PC-9 (cell line): ENCODE measurements at regions not wholly inside any gene's neighbourhood (a gene's known extent, or its start where the extent isn't known, plus 50 kb on each side); places are given as distances from the start of the nearest gene placed in this dataset.

Experiments
- BruUV-seq: library from RNA; stranded (reverse); fragments of 400-500 nt; replicated peaks from 2 replicates; lab custom pipeline; 2021; lab: Mats Ljungman, UMichigan
- CTCF ChIA-PET: fragments of 300-600 bp; sonication (Branson Sonifier 250); formaldehyde crosslinking; loops from one replicate; lab custom pipeline; 2022; ENCODE audit warnings: antibody characterized with exemption; lab: Charles Lee
- POLR2A ChIA-PET: fragments of 300-600 bp; sonication (Branson Sonifier 250); formaldehyde crosslinking; loops from one replicate; lab custom pipeline; 2022; ENCODE audit warnings: antibody characterized with exemption; ENCODE audit not compliant: unreplicated experiment; lab: Charles Lee
- DNase-seq, 2 experiments: peaks; one replicate each; pipeline versions ENCODE4 v3.0.0 to v3.0.0-alpha.2; 2015 to 2022; ENCODE audit warnings: mixed read lengths in 1 of 2
- H2AFZ ChIP-seq: fragments of 200-600 bp; sonication (generic); 2 replicates; pipeline ENCODE4 v1.8.1; 2017; ENCODE audit warnings: antibody characterized with exemption
- H3F3A ChIP-seq: fragments of 200-600 bp; sonication (generic); 2 replicates; pipeline ENCODE4 v1.8.1; 2017; ENCODE audit warnings: antibody characterized with exemption, mild to moderate bottlenecking, low read depth; ENCODE audit not compliant: insufficient read depth
- H3K27ac ChIP-seq: fragments of 200-600 bp; sonication (generic); 2 replicates; pipeline ENCODE4 v1.6.1; 2016; ENCODE audit warnings: mixed run types
- H3K27me3 ChIP-seq: fragments of 200-600 bp; sonication (generic); 2 replicates; pipeline ENCODE4 v1.6.1; 2016; ENCODE audit warnings: low read depth, mixed run types; ENCODE audit not compliant: insufficient read depth
- H3K36me3 ChIP-seq: fragments of 200-600 bp; sonication (generic); 2 replicates; pipeline ENCODE4 v1.6.1; 2016; ENCODE audit warnings: low read depth, mixed run types
- H3K4me1 ChIP-seq: fragments of 200-600 bp; sonication (generic); replicated peaks from 2 replicates; pipeline ENCODE4 v1.6.1; 2016; ENCODE audit warnings: mixed run types; ENCODE audit not compliant: insufficient read depth
- H3K4me2 ChIP-seq: fragments of 200-600 bp; sonication (generic); 2 replicates; pipeline ENCODE4 v1.6.1; 2017; ENCODE audit warnings: mixed run types
- H3K4me3 ChIP-seq: fragments of 200-600 bp; sonication (generic); 2 replicates; pipeline ENCODE4 v1.6.1; 2016; ENCODE audit warnings: mixed run types
- H3K79me2 ChIP-seq: fragments of 200-600 bp; sonication (generic); 2 replicates; pipeline ENCODE4 v1.6.1; 2017; ENCODE audit warnings: low read depth, mixed run types
- H3K9me2 ChIP-seq: fragments of 200-600 bp; sonication (generic); 2 replicates; pipeline ENCODE4 v1.8.1; 2017; ENCODE audit warnings: mild to moderate bottlenecking; ENCODE audit not compliant: insufficient read depth
- H3K9me3 ChIP-seq: fragments of 200-600 bp; sonication (generic); 2 replicates; pipeline ENCODE4 v1.8.1; 2016; ENCODE audit warnings: low read depth; ENCODE audit not compliant: insufficient read depth
- H4K20me1 ChIP-seq: fragments of 200-600 bp; sonication (generic); 2 replicates; pipeline ENCODE4 v1.8.1; 2017; ENCODE audit not compliant: insufficient read depth
- EZH2 ChIP-seq: fragments of 200-600 bp; sonication (generic); IDR thresholded peaks from 2 replicates; pipeline ENCODE4 v1.8.0; 2017; ENCODE audit warnings: antibody characterized with exemption, low read depth
- intact Hi-C: fragments of 100-400 bp; cut with micrococcal nuclease; formaldehyde crosslinking; loops from one replicate; pipeline ENCODE4 v1.10.0; 2022; ENCODE audit not compliant: unreplicated experiment
- TF ChIP-seq, protein P1 (sequence below): fragments of 200-600 bp; sonication (generic); conservative IDR thresholded peaks from 2 replicates; pipeline ENCODE4 v1.6.1; 2017; ENCODE audit warnings: mixed run types, antibody characterized with exemption, mild to moderate bottlenecking, moderate library complexity

- H3K9me3 ChIP-seq: peaks cover 6% of the 10 kb centered on the region; the same call in 1 of the 2 replicates
- H3K4me3 ChIP-seq: no peak overlapping the region
- no peaks in the 10 kb centered on the region for H3K27me3 ChIP-seq
- no peak for DNase-seq
- no peaks in the 10 kb centered on the region for H3K9me2 ChIP-seq
- intact Hi-C loops: loop anchor here (2.0 kb wide), 1 partner anchor 59 kb away; the partner anchor contains the start of gene ERCC6L2
- no peaks in the 10 kb centered on the region for H4K20me1 ChIP-seq
- CTCF ChIA-PET: no interaction called here
- no peak for TF ChIP-seq EZH2
- TF ChIP-seq, protein P1, sequence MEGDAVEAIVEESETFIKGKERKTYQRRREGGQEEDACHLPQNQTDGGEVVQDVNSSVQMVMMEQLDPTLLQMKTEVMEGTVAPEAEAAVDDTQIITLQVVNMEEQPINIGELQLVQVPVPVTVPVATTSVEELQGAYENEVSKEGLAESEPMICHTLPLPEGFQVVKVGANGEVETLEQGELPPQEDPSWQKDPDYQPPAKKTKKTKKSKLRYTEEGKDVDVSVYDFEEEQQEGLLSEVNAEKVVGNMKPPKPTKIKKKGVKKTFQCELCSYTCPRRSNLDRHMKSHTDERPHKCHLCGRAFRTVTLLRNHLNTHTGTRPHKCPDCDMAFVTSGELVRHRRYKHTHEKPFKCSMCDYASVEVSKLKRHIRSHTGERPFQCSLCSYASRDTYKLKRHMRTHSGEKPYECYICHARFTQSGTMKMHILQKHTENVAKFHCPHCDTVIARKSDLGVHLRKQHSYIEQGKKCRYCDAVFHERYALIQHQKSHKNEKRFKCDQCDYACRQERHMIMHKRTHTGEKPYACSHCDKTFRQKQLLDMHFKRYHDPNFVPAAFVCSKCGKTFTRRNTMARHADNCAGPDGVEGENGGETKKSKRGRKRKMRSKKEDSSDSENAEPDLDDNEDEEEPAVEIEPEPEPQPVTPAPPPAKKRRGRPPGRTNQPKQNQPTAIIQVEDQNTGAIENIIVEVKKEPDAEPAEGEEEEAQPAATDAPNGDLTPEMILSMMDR: no peak
- no peaks in the 10 kb centered on the region for H3K36me3 ChIP-seq
- no peak overlapping the region for H3K4me2 ChIP-seq
- no peak overlapping the region for H3K27ac ChIP-seq
- H3F3A ChIP-seq: no peaks in the 10 kb centered on the region
- no TSS peak for BruUV-seq
- POLR2A ChIA-PET: no interaction called here
- H3K4me1 ChIP-seq: no peaks in the 10 kb centered on the region
- no peak overlapping the region for H2AFZ ChIP-seq
- no peaks in the 10 kb centered on the region for H3K79me2 ChIP-seq
Measured at GRCh38 chr9:95815961-95816360, 59.5 kb upstream of the ERCC6L2 start.

GRCh38 chr9:95815133-95815532 lies 60.4 kb upstream of the ERCC6L2 start:
- no peaks in the 10 kb centered on the region for H3K79me2 ChIP-seq
- H3K4me1 ChIP-seq: no peaks in the 10 kb centered on the region
- H3K9me2 ChIP-seq: no peaks in the 10 kb centered on the region
- ChIA-PET POLR2A (no interaction called here), CTCF (no interaction called here)
- H4K20me1 ChIP-seq: no peaks in the 10 kb centered on the region
- DNase-seq: peak in 1 of 2 experiments; percentile 52
- no peaks in the 10 kb centered on the region for H3F3A ChIP-seq
- TF ChIP-seq, protein P1: no peak
- no peak for TF ChIP-seq EZH2
- no peaks in the 10 kb centered on the region for H3K27me3 ChIP-seq
- no TSS peak for BruUV-seq
- no peak overlapping the region for H3K4me2 ChIP-seq
- no peak overlapping the region for H3K4me3 ChIP-seq
- intact Hi-C loops: loop anchor here (2.0 kb wide), 1 partner anchor 60 kb away; the partner anchor contains the start of gene ERCC6L2
- H3K27ac ChIP-seq: no peak overlapping the region
- peaks cover 6% of the 10 kb centered on the region; the same call in 1 of the 2 replicates for H3K9me3 ChIP-seq
- no peak overlapping the region for H2AFZ ChIP-seq
- no peaks in the 10 kb centered on the region for H3K36me3 ChIP-seq

DNA sequence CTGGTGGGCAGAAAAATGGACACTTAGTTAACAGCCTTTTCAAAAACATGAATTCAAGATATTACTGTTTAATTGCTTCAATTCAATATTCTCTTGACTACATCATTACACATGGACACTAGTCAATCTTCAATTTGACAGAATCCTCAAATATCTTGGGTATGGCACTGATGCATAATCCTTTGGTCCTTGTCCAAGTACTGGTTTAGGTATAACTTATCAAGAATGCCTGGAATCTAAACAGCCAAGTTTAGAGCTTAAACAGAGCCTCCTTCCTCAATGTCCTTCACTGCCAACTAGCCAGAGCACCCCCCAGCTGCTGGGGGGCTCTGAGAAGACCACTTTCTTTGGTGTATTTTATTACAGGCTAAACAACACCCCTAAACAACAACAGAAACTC lies 61.6 kb upstream of the ERCC6L2 start:
- ChIA-PET CTCF (interaction anchor here (0.7 kb wide), 1 partner anchor 18 kb away, joined by 3 read pairs; no protein-coding TSS in a partner anchor), POLR2A (no interaction called here)
- intact Hi-C loops: loop anchor here (2.0 kb wide), 1 partner anchor 61 kb away; the partner anchor contains the start of gene ERCC6L2

More for the DNA sequence above, 61.6 kb upstream of the ERCC6L2 start:
- H3F3A ChIP-seq: no peaks in the 10 kb centered on the region
- H3K36me3 ChIP-seq: no peaks in the 10 kb centered on the region
- no peaks in the 10 kb centered on the region for H3K27me3 ChIP-seq
- H3K27ac ChIP-seq: no peak overlapping the region
- H3K4me3 ChIP-seq: no peak overlapping the region
- no peak overlapping the region for H3K4me2 ChIP-seq
- TF ChIP-seq EZH2: no peak
- TF ChIP-seq, protein P1: no peak
- H3K4me1 ChIP-seq: no peaks in the 10 kb centered on the region
- no TSS peak for BruUV-seq
- H3K9me3 ChIP-seq: peaks cover 6% of the 10 kb centered on the region; the same call in 1 of the 2 replicates
- no peak overlapping the region for H2AFZ ChIP-seq
- H3K9me2 ChIP-seq: no peaks in the 10 kb centered on the region
- no peak for DNase-seq
- no peaks in the 10 kb centered on the region for H4K20me1 ChIP-seq
- H3K79me2 ChIP-seq: no peaks in the 10 kb centered on the region
